ENCODE measurements at regions not wholly inside any gene's neighbourhood (a gene's known extent, or its start where the extent isn't known, plus 50 kb on each side); places are given as distances from the start of the nearest gene placed in this dataset.

DNA sequence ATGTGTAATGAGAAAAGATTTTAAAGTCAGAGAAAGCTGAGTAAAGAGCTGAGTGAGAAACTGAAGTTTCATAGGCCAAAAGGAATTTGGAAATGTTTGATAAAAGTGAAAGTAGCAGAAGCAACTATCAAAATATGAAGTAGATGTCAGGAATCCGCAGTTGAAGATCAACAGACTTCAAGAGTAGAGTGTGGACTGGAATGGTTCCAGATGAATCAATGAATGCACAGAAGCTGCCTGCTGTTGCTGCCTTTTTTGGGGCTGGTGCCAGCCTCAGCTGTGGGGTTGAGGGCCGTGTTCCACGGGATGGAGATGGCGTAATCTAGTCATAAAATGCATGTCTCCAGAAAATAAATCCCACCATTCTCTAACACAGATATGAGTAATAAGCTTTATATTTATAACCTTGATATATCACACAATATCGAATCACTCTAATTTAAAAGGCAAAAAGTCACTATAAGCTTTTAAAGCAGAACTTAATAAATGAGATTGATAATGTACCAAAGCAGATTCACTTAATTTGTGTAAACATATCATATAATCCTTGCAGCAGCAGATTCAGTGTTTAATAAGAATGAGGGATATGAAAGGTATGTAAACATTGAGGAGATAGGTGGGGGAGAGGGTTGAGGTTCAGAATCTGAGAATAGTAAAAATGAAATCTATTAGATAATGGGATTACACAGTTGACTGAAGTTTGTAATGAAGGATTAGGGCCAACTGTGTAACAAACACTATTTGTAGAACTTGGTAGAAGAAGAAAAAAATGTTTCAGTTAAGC is 652.3 kb upstream of the FTMT start:
- H3K27me3 ChIP-seq, result no peaks in the 10 kb centered on the region
- no peaks in the 10 kb centered on the region for H3K9me3 ChIP-seq
- intact Hi-C loops (cut with DNase I; ENCODE audit: low total_unique reads), result no loop called here
- no peak for DNase-seq (ENCODE audit: low spot score in 2 of 2)
- H3K36me3 ChIP-seq, result no peaks in the 10 kb centered on the region
- no peaks in the 10 kb centered on the region for H3K4me1 ChIP-seq
- H3K27ac ChIP-seq, result no peak overlapping the region
- TF ChIP-seq POLR2AphosphoS5 (IDR thresholded peaks at IDR 0.05) (no peak), POLR2A (IDR thresholded peaks at IDR 0.05) (no peak)
- TF ChIP-seq, protein P1, sequence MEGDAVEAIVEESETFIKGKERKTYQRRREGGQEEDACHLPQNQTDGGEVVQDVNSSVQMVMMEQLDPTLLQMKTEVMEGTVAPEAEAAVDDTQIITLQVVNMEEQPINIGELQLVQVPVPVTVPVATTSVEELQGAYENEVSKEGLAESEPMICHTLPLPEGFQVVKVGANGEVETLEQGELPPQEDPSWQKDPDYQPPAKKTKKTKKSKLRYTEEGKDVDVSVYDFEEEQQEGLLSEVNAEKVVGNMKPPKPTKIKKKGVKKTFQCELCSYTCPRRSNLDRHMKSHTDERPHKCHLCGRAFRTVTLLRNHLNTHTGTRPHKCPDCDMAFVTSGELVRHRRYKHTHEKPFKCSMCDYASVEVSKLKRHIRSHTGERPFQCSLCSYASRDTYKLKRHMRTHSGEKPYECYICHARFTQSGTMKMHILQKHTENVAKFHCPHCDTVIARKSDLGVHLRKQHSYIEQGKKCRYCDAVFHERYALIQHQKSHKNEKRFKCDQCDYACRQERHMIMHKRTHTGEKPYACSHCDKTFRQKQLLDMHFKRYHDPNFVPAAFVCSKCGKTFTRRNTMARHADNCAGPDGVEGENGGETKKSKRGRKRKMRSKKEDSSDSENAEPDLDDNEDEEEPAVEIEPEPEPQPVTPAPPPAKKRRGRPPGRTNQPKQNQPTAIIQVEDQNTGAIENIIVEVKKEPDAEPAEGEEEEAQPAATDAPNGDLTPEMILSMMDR (IDR thresholded peaks at IDR 0.05), result no peak
- peak overlapping the region in 2 of 3 donors; percentile 7 to 39 for H3K4me3 ChIP-seq

DNA sequence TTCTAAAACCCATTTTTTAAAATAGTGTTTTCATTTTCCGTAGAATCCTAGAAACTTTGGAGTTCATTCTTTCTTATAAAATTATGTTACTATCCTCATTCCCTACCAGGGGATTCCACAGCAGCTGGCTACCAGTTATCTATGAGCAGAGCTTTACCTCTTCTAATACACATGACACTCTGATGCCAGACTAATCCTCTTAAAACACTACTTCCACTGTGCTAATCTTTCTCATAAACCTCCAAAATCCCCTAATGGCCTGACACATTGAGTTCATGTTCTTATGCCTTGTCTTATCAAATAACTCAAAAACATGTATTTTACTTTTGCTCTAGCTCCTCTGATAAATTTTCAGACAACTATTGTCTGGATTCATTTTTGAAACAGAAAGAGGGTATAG is 633.6 kb upstream of the FTMT start:
- intact Hi-C loops (cut with DNase I; ENCODE audit: low total_unique reads), result no loop called here
- H3K9me3 ChIP-seq, result no peaks in the 10 kb centered on the region
- no peaks in the 10 kb centered on the region for H3K36me3 ChIP-seq
- no peak for DNase-seq (ENCODE audit: low spot score in 2 of 2)
- H3K27ac ChIP-seq, result no peak overlapping the region
- H3K27me3 ChIP-seq, result no peaks in the 10 kb centered on the region
- H3K4me3 ChIP-seq, result no peak overlapping the region
- H3K4me1 ChIP-seq, result no peaks in the 10 kb centered on the region
- TF ChIP-seq POLR2AphosphoS5 (IDR thresholded peaks at IDR 0.05), result no peak
- TF ChIP-seq, protein P1 (IDR thresholded peaks at IDR 0.05), result no peak
- no peak for TF ChIP-seq POLR2A (IDR thresholded peaks at IDR 0.05)

DNA sequence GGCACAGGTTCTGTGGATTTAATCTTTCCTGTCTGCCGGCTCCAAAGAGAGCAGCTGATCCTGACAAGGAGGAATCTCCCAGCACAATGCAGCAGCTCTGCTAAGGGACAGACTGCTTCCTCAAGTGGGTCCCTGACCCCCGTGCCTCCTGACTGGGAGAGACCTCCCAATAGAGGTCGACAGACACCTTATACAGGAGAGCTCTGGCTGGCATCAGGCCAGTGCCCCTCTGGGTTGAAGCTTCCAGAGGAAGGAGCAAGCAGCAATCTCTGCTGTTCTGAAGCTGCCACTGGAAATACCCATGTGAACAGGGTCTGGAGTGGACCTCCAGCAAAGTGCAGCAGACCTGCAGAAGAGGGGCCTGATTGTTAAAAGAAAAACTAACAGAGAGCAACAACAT is 630.2 kb upstream of the FTMT start:
- H3K27me3 ChIP-seq, result no peaks in the 10 kb centered on the region
- intact Hi-C loops (cut with DNase I; ENCODE audit: low total_unique reads), result no loop called here
- H3K9me3 ChIP-seq, result no peaks in the 10 kb centered on the region
- H3K27ac ChIP-seq, result no peak overlapping the region
- DNase-seq (ENCODE audit: low spot score in 2 of 2), result no peak
- H3K36me3 ChIP-seq, result no peaks in the 10 kb centered on the region
- no peaks in the 10 kb centered on the region for H3K4me1 ChIP-seq
- H3K4me3 ChIP-seq, result no peak overlapping the region
- TF ChIP-seq POLR2AphosphoS5 (IDR thresholded peaks at IDR 0.05) (no peak), POLR2A (IDR thresholded peaks at IDR 0.05) (no peak)
- TF ChIP-seq, protein P1 (IDR thresholded peaks at IDR 0.05), result no peak

DNA sequence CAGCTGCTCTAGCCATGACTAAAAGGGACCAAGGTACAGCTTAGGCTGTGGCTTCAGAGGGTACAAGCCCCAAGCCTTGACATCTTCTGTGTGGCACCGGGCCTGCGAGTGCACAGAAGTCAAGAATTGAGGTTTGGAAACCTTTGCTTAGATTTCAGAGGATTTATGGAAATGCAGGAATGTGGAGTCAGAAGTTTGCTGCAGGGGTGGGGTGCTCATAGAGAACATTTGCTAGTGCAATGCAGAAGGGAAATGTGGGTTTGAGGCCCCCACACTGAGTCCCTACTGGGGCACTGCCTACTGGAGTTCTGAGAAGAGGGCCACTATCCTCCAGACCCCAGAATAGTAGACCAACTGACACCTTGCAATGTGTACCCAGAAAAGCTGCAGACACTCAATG is 624.9 kb upstream of the FTMT start:
- no peak for DNase-seq (ENCODE audit: low spot score in 2 of 2)

DNA sequence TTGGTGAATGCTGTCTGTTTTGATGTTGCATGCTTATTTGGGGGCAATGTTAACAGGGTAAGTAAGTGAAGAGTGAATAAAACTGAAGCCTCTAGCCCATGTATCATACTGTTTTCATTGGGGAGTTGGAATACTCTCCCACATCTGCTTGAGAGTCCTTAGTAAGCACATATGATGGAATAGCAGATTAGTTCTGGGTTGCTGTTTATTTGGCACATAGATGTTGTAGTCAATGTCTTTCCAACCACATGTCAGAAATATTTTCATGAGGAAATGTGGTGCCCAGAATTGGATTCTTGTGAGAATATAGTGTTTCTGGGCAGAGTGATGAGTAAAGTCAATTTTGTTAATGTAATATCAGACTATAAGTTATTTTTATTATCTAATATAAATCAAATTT is 611.7 kb upstream of the FTMT start:
- no peaks in the 10 kb centered on the region for H3K27me3 ChIP-seq
- peaks cover 0 to 4% of the 10 kb centered on the region in 2 donors for H3K9me3 ChIP-seq
- no peaks in the 10 kb centered on the region for H3K4me1 ChIP-seq
- H3K4me3 ChIP-seq, result no peak overlapping the region
- TF ChIP-seq, protein P1 (IDR thresholded peaks at IDR 0.05), result no peak
- TF ChIP-seq POLR2AphosphoS5 (IDR thresholded peaks at IDR 0.05) (no peak), POLR2A (IDR thresholded peaks at IDR 0.05) (no peak)
- no peak overlapping the region for H3K27ac ChIP-seq
- H3K36me3 ChIP-seq, result no peaks in the 10 kb centered on the region
- no peak for DNase-seq (ENCODE audit: low spot score in 2 of 2)
- intact Hi-C loops (cut with DNase I; ENCODE audit: low total_unique reads), result no loop called here

More for the DNA sequence above, 624.9 kb upstream of the FTMT start:
- Histone ChIP-seq H3K4me3 (no peak overlapping the region), H3K27me3 (no peaks in the 10 kb centered on the region), H3K9me3 (peaks cover 0 to 15% of the 10 kb centered on the region in 2 donors), H3K27ac (no peak overlapping the region), H3K4me1 (no peaks in the 10 kb centered on the region), H3K36me3 (no peaks in the 10 kb centered on the region)
- intact Hi-C loops (cut with DNase I; ENCODE audit: low total_unique reads), result no loop called here
- TF ChIP-seq, protein P1 (IDR thresholded peaks at IDR 0.05), result no peak
- no peak for TF ChIP-seq POLR2A (IDR thresholded peaks at IDR 0.05)
- TF ChIP-seq POLR2AphosphoS5 (IDR thresholded peaks at IDR 0.05), result no peak
